ENCODE measurements at regions not wholly inside any gene's neighbourhood (a gene's known extent, or its start where the extent isn't known, plus 50 kb on each side); places are given as distances from the start of the nearest gene placed in this dataset.

DNA sequence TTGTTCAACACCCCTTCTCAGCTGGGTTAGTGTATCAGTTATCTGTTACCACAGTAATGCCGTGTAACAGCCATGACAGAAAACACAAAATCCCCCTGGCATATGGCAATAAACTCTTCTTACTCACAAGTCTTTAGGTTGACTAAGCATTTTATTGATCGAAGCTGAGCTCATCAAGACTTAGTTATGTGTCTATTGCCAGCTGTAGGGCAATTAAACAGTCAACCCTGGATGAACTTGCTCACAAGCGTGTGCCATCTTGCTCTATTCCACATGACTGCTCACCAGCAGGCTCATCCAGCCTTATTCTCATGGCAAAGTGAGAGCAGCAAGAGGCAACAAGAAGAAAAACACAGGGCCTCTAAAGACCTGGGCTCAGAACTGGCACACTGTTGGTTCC, 333.8 kb upstream of the PTBP2 start:
- TF ChIP-seq EZH2 (IDR thresholded peaks at IDR 0.05): no peak
- TF ChIP-seq FOXP2 (optimal IDR thresholded peaks at IDR 0.05; ENCODE audit: control extremely low read depth, extremely low read length, insufficient read depth): no peak
- TF ChIP-seq POLR2AphosphoS5 (IDR thresholded peaks at IDR 0.05; ENCODE audit: borderline replicate concordance, low read depth, low read length): no peak

Measured in SK-N-MC (cell line).